GM23248 (cell line): ENCODE measurements at regions not wholly inside any gene's neighbourhood (a gene's known extent, or its start where the extent isn't known, plus 50 kb on each side); places are given as distances from the start of the nearest gene placed in this dataset.

Source experiments
- EZH2 ChIP-seq: fragments of 200-600 bp; sonication (generic); IDR thresholded peaks from 2 replicates; pipeline ENCODE4 v1.6.1; 2018; ENCODE audit warnings: antibody characterized with exemption, mild to moderate bottlenecking; ENCODE audit not compliant: insufficient read depth, poor library complexity, severe bottlenecking
- EZH2phosphoT487 ChIP-seq: fragments of 200-600 bp; sonication (generic); IDR thresholded peaks from 2 replicates; pipeline ENCODE4 v1.6.1; 2018; ENCODE audit warnings: antibody characterized with exemption, moderate library complexity, mild to moderate bottlenecking, low read depth; ENCODE audit not compliant: insufficient read depth

GRCh38 chr11:112343368-112344039, 82.8 kb upstream of the PLET1 start:
- no peak for TF ChIP-seq EZH2
- no peak for TF ChIP-seq EZH2phosphoT487
